ENCODE measurements at regions not wholly inside any gene's neighbourhood (a gene's known extent, or its start where the extent isn't known, plus 50 kb on each side); places are given as distances from the start of the nearest gene placed in this dataset.
"Not testable (repeated sequence)": the region's sequence is repeated elsewhere in the genome, so short reads cannot be mapped to it uniquely, and the experiment has no call there.

GRCh38 chr4:58871509-58871908 is 1761.3 kb upstream of the IGFBP7 start:
- H3K4me1 ChIP-seq (ENCODE audit: control insufficient read depth, insufficient read depth, low read length) = no peaks in the 10 kb centered on the region
- no peak overlapping the region for H3K4me3 ChIP-seq (ENCODE audit: low read depth, low read length)
- H3K27me3 ChIP-seq (ENCODE audit: control insufficient read depth, insufficient read depth, low read length) = no peaks in the 10 kb centered on the region
- no peaks in the 10 kb centered on the region for H3K36me3 ChIP-seq (ENCODE audit: control insufficient read depth, insufficient read depth, low read length)
- H3K9ac ChIP-seq (ENCODE audit: low read length) = no peak overlapping the region
- H3K27ac ChIP-seq (ENCODE audit: low read depth, low read length) = no peak overlapping the region
- H3K9me3 ChIP-seq (ENCODE audit: control insufficient read depth, insufficient read depth, low read depth, low read length) = 0 out of 2 replicates have a peak, but pooled peaks cover 4% of the 10 kb centered on the region

- Histone ChIP-seq H3K9me3 (ENCODE audit: control insufficient read depth, insufficient read depth, low read depth, low read length) (no peaks in the 10 kb centered on the region), H3K9ac (ENCODE audit: low read length) (no peak overlapping the region), H3K4me1 (ENCODE audit: control insufficient read depth, insufficient read depth, low read length) (no peaks in the 10 kb centered on the region), H3K27me3 (ENCODE audit: control insufficient read depth, insufficient read depth, low read length) (no peaks in the 10 kb centered on the region), H3K27ac (ENCODE audit: low read depth, low read length) (no peak overlapping the region), H3K36me3 (ENCODE audit: control insufficient read depth, insufficient read depth, low read length) (no peaks in the 10 kb centered on the region), H3K4me3 (ENCODE audit: low read depth, low read length) (no peak overlapping the region)
These were observed 1738.8 kb upstream of the IGFBP7 start for GRCh38 chr4:58849026-58849425.

- no peak overlapping the region for H3K9ac ChIP-seq (ENCODE audit: low read length)
- no peaks in the 10 kb centered on the region for H3K4me1 ChIP-seq (ENCODE audit: control insufficient read depth, insufficient read depth, low read length)
- no peaks in the 10 kb centered on the region for H3K36me3 ChIP-seq (ENCODE audit: control insufficient read depth, insufficient read depth, low read length)
- H3K27me3 ChIP-seq (ENCODE audit: control insufficient read depth, insufficient read depth, low read length) = no peaks in the 10 kb centered on the region
- H3K9me3 ChIP-seq (ENCODE audit: control insufficient read depth, insufficient read depth, low read depth, low read length) = no peaks in the 10 kb centered on the region
- H3K4me3 ChIP-seq (ENCODE audit: low read depth, low read length) = no peak overlapping the region
- no peak overlapping the region for H3K27ac ChIP-seq (ENCODE audit: low read depth, low read length)
These were observed 1733.3 kb upstream of the IGFBP7 start for GRCh38 chr4:58843455-58843854.

- Histone ChIP-seq H3K36me3 (ENCODE audit: control insufficient read depth, insufficient read depth, low read length) (no peaks in the 10 kb centered on the region), H3K27ac (ENCODE audit: low read depth, low read length) (no peak overlapping the region), H3K9me3 (ENCODE audit: control insufficient read depth, insufficient read depth, low read depth, low read length) (no peaks in the 10 kb centered on the region), H3K27me3 (ENCODE audit: control insufficient read depth, insufficient read depth, low read length) (no peaks in the 10 kb centered on the region), H3K4me1 (ENCODE audit: control insufficient read depth, insufficient read depth, low read length) (no peaks in the 10 kb centered on the region), H3K4me3 (ENCODE audit: low read depth, low read length) (no peak overlapping the region), H3K9ac (ENCODE audit: low read length) (no peak overlapping the region)
These were observed 1722.9 kb upstream of the IGFBP7 start for GRCh38 chr4:58833126-58833525.

GRCh38 chr4:58825278-58825677 is 1715.1 kb upstream of the IGFBP7 start:
- no peaks in the 10 kb centered on the region for H3K4me1 ChIP-seq (ENCODE audit: control insufficient read depth, insufficient read depth, low read length)
- no peaks in the 10 kb centered on the region for H3K36me3 ChIP-seq (ENCODE audit: control insufficient read depth, insufficient read depth, low read length)
- no peaks in the 10 kb centered on the region for H3K9me3 ChIP-seq (ENCODE audit: control insufficient read depth, insufficient read depth, low read depth, low read length)
- no peak overlapping the region for H3K27ac ChIP-seq (ENCODE audit: low read depth, low read length)
- no peak overlapping the region for H3K9ac ChIP-seq (ENCODE audit: low read length)
- H3K27me3 ChIP-seq (ENCODE audit: control insufficient read depth, insufficient read depth, low read length) = no peaks in the 10 kb centered on the region
- H3K4me3 ChIP-seq (ENCODE audit: low read depth, low read length) = no peak overlapping the region

GRCh38 chr4:58818560-58818959 is 1708.4 kb upstream of the IGFBP7 start:
- H3K27ac ChIP-seq (ENCODE audit: low read depth, low read length); H3K9ac ChIP-seq (ENCODE audit: low read length); H3K4me1 ChIP-seq (ENCODE audit: control insufficient read depth, insufficient read depth, low read length); H3K36me3 ChIP-seq (ENCODE audit: control insufficient read depth, insufficient read depth, low read length); H3K27me3 ChIP-seq (ENCODE audit: control insufficient read depth, insufficient read depth, low read length); H3K4me3 ChIP-seq (ENCODE audit: low read depth, low read length); H3K9me3 ChIP-seq (ENCODE audit: control insufficient read depth, insufficient read depth, low read depth, low read length): not testable (repeated sequence)

- Histone ChIP-seq H3K4me3 (ENCODE audit: low read depth, low read length) (no peak overlapping the region), H3K9me3 (ENCODE audit: control insufficient read depth, insufficient read depth, low read depth, low read length) (no peaks in the 10 kb centered on the region), H3K9ac (ENCODE audit: low read length) (no peak overlapping the region), H3K36me3 (ENCODE audit: control insufficient read depth, insufficient read depth, low read length) (no peaks in the 10 kb centered on the region), H3K27me3 (ENCODE audit: control insufficient read depth, insufficient read depth, low read length) (no peaks in the 10 kb centered on the region), H3K4me1 (ENCODE audit: control insufficient read depth, insufficient read depth, low read length) (peaks cover 9% of the 10 kb centered on the region; the same call in 1 of the 2 replicates), H3K27ac (ENCODE audit: low read depth, low read length) (no peak overlapping the region)
These were observed 1699.8 kb upstream of the IGFBP7 start for GRCh38 chr4:58809948-58810347.

- no peak overlapping the region for H3K27ac ChIP-seq (ENCODE audit: low read depth, low read length)
- no peak overlapping the region for H3K4me3 ChIP-seq (ENCODE audit: low read depth, low read length)
- no peaks in the 10 kb centered on the region for H3K27me3 ChIP-seq (ENCODE audit: control insufficient read depth, insufficient read depth, low read length)
- H3K36me3 ChIP-seq (ENCODE audit: control insufficient read depth, insufficient read depth, low read length) = no peaks in the 10 kb centered on the region
- H3K9ac ChIP-seq (ENCODE audit: low read length) = no peak overlapping the region
- H3K4me1 ChIP-seq (ENCODE audit: control insufficient read depth, insufficient read depth, low read length) = peaks cover 9% of the 10 kb centered on the region; the same call in 1 of the 2 replicates
- no peaks in the 10 kb centered on the region for H3K9me3 ChIP-seq (ENCODE audit: control insufficient read depth, insufficient read depth, low read depth, low read length)
These were observed 1699.2 kb upstream of the IGFBP7 start for GRCh38 chr4:58809366-58809765.

- H3K9me3 ChIP-seq (ENCODE audit: control insufficient read depth, insufficient read depth, low read depth, low read length) = no peaks in the 10 kb centered on the region
- no peaks in the 10 kb centered on the region for H3K27me3 ChIP-seq (ENCODE audit: control insufficient read depth, insufficient read depth, low read length)
- no peak overlapping the region for H3K4me3 ChIP-seq (ENCODE audit: low read depth, low read length)
- no peaks in the 10 kb centered on the region for H3K36me3 ChIP-seq (ENCODE audit: control insufficient read depth, insufficient read depth, low read length)
- peaks cover 9% of the 10 kb centered on the region; the same call in 1 of the 2 replicates for H3K4me1 ChIP-seq (ENCODE audit: control insufficient read depth, insufficient read depth, low read length)
- H3K27ac ChIP-seq (ENCODE audit: low read depth, low read length) = no peak overlapping the region
- H3K9ac ChIP-seq (ENCODE audit: low read length) = no peak overlapping the region
These were observed 1698.6 kb upstream of the IGFBP7 start for GRCh38 chr4:58808817-58809216.

- H3K9me3 ChIP-seq (ENCODE audit: control insufficient read depth, insufficient read depth, low read depth, low read length) = no peaks in the 10 kb centered on the region
- H3K9ac ChIP-seq (ENCODE audit: low read length) = no peak overlapping the region
- no peak overlapping the region for H3K4me3 ChIP-seq (ENCODE audit: low read depth, low read length)
- no peaks in the 10 kb centered on the region for H3K27me3 ChIP-seq (ENCODE audit: control insufficient read depth, insufficient read depth, low read length)
- H3K4me1 ChIP-seq (ENCODE audit: control insufficient read depth, insufficient read depth, low read length) = peaks cover 9% of the 10 kb centered on the region; the same call in 1 of the 2 replicates
- H3K36me3 ChIP-seq (ENCODE audit: control insufficient read depth, insufficient read depth, low read length) = no peaks in the 10 kb centered on the region
- no peak overlapping the region for H3K27ac ChIP-seq (ENCODE audit: low read depth, low read length)
These were observed 1697.8 kb upstream of the IGFBP7 start for GRCh38 chr4:58807843-58808615.

- Histone ChIP-seq H3K4me1 (ENCODE audit: control insufficient read depth, insufficient read depth, low read length) (no peaks in the 10 kb centered on the region), H3K9ac (ENCODE audit: low read length) (no peak overlapping the region), H3K36me3 (ENCODE audit: control insufficient read depth, insufficient read depth, low read length) (no peaks in the 10 kb centered on the region), H3K9me3 (ENCODE audit: control insufficient read depth, insufficient read depth, low read depth, low read length) (no peaks in the 10 kb centered on the region), H3K27ac (ENCODE audit: low read depth, low read length) (no peak overlapping the region), H3K27me3 (ENCODE audit: control insufficient read depth, insufficient read depth, low read length) (no peaks in the 10 kb centered on the region), H3K4me3 (ENCODE audit: low read depth, low read length) (no peak overlapping the region)
These were observed 1666.4 kb upstream of the IGFBP7 start for GRCh38 chr4:58776627-58777026.
